DMS114 treated with DMSO at 0.1 percent for 48 hours (cell line): ENCODE measurements at regions not wholly inside any gene's neighbourhood (a gene's known extent, or its start where the extent isn't known, plus 50 kb on each side); places are given as distances from the start of the nearest gene placed in this dataset.
A peak's percentile ranks its signal among the peaks of the same experiment; 100 is the strongest.

Experiments used
- DNase-seq: peaks from one replicate; lab custom pipeline; 2025; ENCODE audit not compliant: unreplicated experiment; lab: John Stamatoyannopoulos, UW

DNA sequence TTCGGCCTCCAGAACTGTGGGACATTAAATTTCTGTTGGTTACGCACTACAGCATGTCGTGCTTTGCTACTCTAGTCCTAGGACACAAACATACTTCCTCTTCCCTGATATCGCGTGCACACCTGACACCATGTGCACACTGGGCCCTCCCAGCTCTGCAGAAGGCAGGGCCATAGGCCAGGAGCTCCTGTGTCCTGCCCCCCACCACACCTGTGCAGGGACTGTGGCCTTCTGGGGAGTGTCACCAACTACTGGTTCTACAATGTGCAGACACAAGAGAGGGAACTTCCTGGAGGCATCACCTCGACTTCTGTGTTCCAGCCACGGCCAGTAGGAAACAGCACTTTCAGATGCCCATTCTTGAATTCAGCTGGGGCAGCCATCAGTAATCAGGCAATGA is 646.4 kb upstream of the MGMT start:
- no peak for DNase-seq

DNA sequence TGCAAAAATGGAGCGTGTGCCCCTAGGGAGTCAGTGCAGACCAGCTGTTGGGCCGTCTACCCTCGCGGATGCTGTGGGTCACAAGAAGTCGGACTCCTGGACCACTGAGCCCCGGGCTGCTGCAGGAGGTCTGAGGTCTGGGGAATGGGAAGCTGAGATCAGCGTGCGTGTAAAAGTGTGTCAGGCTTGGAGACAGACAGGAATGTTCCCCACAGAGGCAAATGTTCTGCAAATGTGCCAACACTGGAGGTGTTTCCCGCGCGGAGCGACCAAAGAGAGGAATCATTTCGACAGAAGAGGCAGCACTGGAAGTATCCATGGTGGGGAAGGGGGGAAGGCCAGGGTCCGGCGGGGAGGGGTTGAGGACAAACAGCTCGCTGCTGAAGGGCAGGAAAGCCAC is 643.8 kb upstream of the MGMT start:
- no peak for DNase-seq

DNA sequence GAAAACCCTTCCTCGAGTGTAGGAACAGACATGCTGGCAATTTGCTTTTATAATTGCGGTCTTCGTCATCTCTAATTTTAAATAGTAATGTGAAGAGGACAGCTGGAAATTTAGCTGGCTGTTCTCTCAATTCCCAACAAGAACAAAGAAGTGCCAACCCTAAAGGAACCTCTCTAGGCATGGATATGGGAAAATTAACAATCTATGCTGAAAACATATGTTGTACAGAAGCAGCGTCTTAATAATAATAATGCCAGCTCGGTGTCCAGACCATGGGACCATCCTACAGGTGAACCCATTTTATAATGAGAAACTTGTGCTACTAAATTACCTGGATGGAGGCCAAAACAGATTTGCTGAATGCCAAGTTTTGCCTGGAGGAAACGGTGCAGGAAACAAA is 641.4 kb upstream of the MGMT start:
- no peak for DNase-seq

DNA sequence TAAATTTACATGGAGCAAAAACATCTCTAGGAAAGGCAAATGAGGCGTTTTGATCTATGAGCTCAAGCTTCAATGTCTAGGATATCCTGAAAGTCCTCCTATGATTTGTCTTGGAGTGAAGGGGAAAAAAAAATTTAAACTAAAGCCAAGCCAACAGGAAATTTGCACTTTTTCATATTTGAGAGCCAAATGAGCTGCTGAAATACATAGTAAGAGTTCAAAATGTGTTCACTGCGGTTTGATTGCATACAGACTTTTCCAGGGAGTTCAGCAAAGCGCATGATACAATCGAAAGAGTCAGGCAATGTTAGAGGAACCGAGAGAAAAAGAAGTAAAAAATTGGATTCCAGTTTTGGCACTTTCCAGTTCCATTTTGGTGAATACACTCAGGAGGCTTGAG is 633.4 kb upstream of the MGMT start:
- no peak for DNase-seq

DNA sequence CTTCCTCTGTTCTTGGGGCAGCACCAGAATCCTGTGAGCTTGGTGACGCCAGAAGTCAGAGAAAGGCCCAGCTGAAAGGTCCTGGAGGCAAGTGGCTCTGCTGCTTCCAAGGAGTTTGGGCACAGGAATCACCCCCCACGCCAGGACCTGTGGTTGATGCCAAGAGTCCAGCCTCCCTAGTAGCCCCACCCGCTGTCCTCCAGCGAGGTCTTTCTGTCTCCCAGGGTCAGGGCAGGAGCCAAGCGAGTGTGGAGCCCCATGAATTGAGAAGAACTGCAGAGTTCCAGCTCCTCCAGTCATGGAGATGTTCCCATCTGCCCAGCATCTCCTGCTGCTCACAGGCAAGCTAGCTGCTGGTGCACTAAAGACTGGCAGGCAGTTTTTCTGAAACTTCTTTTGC is 631.7 kb upstream of the MGMT start:
- DNase-seq, result no peak

DNA sequence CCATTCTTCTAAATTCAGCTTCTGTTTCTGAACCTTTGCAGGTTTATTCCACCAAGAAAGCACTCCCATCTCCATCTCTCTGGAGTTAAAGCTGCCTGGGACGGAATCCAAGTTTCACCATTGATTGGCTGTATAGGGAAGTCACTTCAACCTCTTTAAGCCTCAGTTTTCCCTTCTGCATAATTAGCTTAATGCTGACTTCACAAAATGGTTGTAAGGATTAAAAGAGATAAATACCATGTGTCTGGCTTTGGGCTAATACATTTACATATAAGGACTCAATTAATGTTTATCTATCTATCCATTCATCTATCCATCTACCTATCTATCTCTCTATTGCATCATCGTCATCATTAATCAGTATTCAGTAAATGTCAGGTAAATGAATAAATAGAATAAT is 629.6 kb upstream of the MGMT start:
- DNase-seq, result no peak

DNA sequence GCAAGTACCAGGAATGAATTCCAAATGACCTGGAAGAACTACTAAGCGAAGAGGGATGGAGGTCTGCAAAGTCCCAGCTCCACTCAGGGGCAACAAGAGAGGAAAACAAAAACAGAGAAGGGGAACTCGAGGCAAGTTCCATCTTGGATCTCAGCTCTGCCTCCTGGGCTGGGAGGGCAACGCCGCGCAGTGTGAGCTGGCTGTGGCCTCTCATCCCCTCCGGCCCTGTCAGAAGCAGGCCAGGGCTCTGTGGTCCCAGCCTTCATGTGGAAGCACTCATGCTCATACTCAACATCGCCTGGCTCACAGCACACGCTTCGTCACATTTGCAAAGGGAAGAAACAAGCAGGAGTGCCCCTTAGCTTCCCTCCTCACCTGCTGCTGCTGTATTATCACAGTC is 627.9 kb upstream of the MGMT start:
- no peak for DNase-seq

DNA sequence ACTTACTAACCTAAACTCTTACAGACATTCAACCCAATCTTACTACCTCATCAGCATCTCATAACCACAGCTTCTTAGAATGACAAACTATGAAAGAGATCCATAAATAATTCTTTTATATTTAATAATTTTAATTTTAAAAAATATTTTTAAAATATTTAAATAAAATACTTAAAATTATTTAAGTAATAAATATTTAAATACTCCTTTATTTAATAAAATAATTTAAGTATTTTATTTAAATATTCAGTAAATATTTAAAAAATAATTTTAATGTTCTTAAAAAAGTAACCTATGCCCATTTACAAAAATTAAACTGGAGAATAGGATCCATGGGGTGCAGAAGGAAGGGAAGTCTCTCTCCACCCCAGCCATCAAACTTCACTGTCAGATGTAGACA is 627.3 kb upstream of the MGMT start:
- no peak for DNase-seq

DNA sequence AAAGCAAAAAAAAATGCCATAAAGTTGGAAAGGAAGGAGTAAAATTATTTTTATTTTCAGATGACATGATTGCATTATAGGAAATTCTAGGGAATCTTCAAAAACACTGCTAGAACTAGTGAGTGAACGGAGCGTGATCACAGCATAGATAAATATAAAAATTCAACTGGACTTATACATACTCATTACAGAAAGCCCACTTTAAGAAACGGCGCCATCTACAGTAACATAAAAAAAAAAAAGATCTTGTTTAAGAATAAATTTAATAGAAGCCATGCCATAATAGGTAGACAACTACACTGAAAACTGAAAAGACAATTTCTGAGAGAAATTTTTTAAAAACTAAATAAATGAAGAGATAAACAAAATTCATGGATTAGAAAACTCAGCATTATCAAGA is 623.1 kb upstream of the MGMT start:
- peak; percentile 26 for DNase-seq

DNA sequence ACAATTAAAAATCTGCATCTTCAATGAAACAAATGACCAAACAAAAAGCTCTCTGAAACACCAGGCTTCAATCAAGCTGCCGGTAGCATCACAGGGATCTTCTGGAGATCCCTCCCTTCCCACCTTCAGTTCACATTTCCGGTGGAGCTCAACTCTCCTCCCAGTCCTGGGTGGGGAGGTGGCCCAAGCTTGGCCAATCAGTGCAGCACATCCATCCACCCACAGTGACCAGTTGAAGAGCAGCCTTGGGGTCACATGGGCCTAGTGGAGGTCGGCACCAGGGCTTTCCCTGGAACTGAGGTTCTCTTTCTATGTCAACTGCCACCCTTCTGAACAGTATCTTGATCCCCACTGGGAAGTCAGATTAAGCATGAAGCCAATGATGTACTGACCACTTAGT is 620.1 kb upstream of the MGMT start:
- no peak for DNase-seq

DNA sequence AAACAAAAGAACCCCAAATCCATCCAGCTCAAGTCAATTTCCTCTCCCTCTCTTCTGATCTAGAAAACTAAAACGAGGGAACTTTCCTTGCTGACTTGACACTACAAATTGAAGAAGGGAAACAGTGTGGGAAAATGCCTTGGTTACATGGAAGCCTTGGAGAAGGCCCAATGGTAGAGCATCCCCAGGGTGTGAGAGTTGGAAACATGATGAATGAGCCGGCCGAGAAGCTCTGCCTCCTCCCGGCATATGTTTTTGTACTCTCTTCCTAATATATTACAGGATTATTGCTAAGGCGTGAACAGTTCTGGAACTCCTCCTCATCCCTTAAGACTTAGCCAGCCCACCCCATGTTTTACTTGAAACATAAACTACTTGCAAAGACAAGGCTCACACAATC is 618.2 kb upstream of the MGMT start:
- no peak for DNase-seq

DNA sequence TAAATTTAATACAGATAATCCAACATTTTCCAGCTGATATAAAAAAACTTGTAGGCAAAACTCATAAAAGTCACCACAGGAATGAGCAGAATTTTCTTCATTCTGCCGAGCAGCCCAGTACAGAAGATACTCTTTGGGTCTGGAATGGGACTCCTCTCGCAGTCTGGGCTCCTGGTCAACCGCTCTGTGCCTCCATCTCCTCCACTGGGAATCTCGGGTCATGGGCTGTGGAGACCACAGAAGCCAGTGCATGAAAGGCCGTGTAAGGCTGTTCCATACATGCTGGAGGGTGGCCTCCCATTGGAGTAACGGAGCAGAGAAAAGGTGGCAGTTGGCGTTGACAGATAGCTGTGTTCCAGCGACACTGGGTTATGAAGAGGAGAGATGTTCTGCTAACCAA is 616.4 kb upstream of the MGMT start:
- DNase-seq, result no peak

DNA sequence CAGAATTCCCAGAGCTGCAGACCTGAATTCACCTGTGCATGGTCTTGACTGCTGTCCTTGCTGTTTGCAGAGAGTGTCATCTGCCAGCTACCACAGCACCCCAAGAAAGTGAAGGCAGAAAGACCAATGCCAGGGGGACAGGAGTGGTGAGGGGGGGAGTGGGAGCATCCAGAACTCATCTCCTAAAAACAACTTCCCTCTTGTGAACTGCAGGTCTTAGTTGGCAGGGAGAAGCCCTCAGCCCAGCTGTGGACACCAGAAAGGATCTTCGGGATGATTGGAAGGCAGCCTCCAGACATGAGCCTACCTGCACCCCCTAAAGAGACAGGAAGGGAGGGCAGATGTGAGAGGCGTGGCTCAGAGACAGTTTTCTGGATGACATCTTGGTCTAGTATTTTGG is 615.8 kb upstream of the MGMT start:
- no peak for DNase-seq

DNA sequence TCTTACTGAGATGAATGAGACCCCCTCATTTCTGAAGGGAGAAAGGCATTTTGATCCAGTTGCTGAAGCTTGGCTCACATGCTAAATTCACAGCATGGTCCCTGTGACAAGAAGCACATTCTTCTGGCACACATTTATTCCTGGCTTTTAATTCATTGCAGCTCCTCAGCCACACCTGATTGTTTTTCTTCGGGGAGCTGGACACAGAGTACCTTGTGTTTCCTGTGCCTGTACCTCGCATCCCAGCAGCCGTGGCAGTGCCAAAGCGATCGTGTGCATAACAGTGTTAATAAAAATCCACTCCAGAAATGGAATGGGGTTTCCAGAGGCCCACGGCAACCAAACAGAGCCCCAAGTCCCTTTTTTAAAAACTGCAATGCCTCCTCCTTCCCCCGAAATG is 615.3 kb upstream of the MGMT start:
- DNase-seq, result no peak

DNA sequence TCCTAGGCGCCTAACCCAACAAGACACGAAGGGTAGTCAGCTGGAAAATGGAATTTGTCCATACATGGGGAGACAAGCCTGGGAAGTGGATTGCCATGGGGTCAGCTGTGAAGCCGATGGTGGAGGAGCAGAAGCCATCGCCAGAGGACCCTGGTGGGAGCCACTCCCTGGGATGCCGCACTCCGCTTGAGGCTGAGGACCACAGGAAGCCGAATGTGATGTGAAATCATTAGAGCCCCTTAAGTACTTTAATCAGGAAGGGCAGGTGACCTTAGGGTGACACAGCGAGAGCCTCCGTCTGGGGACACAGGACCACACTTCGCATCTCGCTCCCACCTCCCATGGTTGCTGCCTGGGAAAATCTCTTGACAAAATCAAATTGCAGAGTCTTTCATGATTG is 614.6 kb upstream of the MGMT start:
- DNase-seq, result no peak

DNA sequence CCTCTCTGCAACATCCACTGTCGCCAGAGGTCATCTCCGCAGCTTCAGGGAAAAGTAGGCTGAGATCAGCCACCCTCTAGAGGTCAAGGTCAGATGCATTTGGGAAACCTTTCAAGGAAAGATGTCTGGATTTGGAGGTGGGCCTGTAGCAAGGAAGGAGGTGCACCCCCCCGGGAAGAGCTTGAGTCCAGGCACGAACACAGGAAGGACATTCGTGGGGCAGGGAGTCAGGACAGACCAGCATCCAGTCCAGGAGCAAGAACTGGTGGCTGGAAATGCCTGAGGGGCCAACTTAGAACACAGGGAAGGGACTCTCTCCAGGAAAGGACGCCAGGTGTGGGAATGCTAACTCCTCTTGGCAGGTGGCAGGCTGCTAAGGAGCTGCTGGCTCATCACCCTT is 614.1 kb upstream of the MGMT start:
- DNase-seq, result no peak

DNA sequence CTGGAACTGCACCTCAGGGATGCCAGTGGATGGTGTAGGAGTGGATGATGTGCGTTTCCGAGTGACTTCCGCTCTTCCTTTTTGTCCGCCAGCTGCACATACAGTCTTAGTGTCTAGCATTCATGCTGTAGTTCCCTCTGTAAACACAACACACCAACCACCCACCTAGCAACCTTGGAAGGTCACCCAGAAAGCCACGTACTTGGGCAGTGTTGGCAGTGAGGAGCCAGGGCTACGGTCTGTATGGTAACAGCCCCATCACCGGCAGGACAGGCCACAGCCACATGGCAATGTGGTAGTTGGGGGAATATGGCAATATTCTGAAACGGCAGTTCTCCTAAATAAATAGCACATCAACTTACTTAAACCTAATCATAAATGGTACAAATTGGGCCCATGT is 613.5 kb upstream of the MGMT start:
- DNase-seq, result no peak

DNA sequence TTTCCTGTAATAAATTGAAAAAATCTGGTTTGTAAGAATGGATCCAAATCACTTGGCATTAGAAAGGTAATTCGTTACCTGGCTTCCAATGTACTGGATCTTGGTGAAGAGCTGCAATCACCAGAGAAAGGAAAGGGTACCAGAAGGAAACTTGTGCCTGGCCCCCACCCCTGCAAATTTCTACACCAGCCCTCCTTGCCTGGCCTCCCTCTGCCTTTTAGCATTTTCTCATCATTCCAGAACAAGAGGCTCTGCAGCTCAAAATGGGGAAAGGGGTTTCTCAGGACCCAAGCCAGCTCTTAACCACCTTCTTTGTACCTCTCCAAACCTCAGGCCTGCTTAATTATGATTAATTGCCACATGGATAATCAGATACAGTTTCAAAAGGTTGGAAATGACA is 612.8 kb upstream of the MGMT start:
- no peak for DNase-seq

DNA sequence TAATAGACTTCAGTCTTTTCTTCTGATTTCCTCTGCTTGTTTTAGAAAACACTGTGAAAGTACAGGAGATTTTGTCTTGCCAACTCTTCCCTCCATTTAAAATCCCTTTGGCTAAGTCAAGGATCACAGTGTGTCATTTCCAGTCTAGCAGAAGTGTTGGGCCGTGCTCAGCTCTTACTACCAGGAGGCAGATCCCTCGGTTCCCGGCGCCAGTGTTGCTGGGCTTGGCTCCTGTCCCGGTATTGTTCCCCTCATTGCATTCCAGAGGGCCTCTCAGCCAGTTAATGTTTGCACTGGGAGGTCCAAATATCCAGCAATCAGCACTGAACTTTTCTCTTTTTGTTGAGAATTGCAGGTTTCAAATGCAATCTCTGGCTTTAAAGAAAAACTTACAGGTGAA is 612.1 kb upstream of the MGMT start:
- DNase-seq, result no peak

DNA sequence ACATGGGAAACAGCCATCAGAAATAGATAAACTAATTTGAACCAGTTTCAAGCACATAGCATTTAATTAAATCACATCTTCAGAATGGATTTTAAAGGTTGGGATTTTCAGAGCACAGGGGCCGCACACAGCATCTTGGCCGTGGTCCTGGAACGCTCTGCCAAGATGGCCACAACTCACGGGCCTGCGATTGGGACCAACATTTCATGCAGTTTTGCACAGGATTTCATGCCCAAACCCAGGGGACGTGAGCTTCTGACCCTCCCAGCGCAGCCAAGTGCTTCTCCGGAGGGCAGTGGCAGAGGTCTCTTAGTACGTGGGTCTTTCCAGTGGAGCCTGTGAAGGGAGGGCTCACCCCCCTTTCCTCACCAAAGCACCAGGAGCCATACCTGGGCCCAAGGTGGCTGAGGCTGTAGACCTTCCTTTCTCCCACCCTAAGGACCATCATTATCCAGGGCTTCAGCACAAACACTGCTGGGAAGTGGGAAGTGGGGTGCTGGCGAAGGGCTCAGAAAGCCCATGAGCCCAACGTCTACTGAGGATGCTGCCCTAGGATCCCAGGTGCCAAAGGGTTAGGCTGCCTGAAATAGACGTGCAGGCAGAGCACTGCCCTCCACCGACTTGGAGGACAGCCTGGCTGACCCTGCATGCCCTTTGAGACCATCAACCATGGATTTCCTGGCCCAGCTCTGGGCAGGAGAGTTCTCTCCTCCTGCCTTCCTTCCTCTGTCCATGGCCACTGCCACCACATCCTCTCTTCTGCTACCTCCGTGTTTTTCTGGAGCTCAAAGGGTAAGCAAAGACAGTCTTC is 611.2 kb upstream of the MGMT start:
- DNase-seq, result no peak

DNA sequence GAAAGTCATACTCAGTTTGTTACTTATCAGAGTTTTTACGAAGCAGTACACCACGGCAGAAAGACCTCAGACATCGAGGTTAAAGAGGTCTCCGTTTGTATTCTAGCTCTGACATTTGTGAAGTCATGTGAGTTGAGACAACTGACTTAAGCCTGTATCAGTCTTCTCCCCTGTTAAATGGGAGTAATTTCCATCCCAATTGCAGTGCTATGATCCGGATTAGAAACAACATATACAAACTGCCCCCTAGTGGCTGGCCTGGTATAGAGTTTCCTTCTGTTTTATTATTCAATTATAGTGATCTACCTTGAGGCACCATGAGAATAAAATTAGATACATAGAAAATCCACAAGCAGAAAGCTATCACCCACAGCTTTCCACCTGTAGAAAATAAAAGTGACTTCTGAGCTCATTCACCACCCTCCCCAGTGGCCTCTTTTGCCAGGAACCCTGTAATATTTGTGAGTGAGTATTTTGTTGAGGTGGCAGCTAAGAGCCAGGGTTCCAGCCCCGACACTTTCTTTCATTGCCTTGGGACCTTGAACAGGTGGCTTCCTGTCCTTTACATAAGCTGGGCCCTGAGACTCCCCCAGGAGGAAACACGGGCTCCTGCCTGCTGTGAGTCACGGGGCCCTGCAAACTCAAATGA is 607.2 kb upstream of the MGMT start:
- no peak for DNase-seq

DNA sequence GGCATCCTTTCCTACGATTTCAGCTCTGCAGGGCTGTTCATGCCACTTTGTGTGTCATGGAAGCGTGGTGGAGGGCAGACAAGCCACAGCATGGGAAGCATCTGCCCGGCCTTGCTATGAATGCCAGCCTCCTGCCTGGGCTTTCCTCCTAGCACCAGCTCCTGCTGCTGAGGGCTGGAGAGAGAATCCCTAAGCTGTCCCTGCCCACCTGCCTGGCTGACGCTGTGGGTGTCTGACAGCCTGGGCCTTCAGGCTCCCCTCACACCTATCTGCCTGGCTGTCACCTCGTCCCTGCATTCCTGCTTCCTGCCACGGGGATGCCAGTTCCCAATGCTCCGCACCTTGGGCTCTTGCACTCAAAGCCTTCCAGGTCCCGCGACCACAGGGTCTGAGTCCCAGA is 606.5 kb upstream of the MGMT start:
- DNase-seq, result no peak
